HG03103 (cell line): ENCODE measurements at regions not wholly inside any gene's neighbourhood (a gene's known extent, or its start where the extent isn't known, plus 50 kb on each side); places are given as distances from the start of the nearest gene placed in this dataset.

Experiments used
- ATAC-seq: cut with Tn5 transposase; IDR thresholded peaks from one replicate; pipeline ENCODE4 v1.9.1; 2021; ENCODE audit warnings: low read depth; ENCODE audit not compliant: unreplicated experiment

- ATAC-seq = no peak
These were observed 649.9 kb upstream of the NRXN1 start for GRCh38 chr2:51681854-51682253.

GRCh38 chr2:51673628-51674027, 641.7 kb upstream of the NRXN1 start:
- ATAC-seq = no peak

- no peak for ATAC-seq
These were observed 635.7 kb upstream of the NRXN1 start for GRCh38 chr2:51667679-51668078.

GRCh38 chr2:51662187-51662586, 630.3 kb upstream of the NRXN1 start:
- ATAC-seq = no peak

GRCh38 chr2:51657849-51658248, 625.9 kb upstream of the NRXN1 start:
- no peak for ATAC-seq

GRCh38 chr2:51650769-51651168, 618.8 kb upstream of the NRXN1 start:
- ATAC-seq = no peak

- no peak for ATAC-seq
These were observed 617.4 kb upstream of the NRXN1 start for GRCh38 chr2:51649366-51649765.

- ATAC-seq = no peak
These were observed 606.9 kb upstream of the NRXN1 start for GRCh38 chr2:51638811-51639210.

GRCh38 chr2:51633073-51633472, 601.1 kb upstream of the NRXN1 start:
- ATAC-seq = no peak

GRCh38 chr2:51629406-51629805, 597.5 kb upstream of the NRXN1 start:
- ATAC-seq = no peak

GRCh38 chr2:51628917-51629316, 597.0 kb upstream of the NRXN1 start:
- ATAC-seq = no peak

GRCh38 chr2:51624995-51625394, 593.1 kb upstream of the NRXN1 start:
- no peak for ATAC-seq

GRCh38 chr2:51620796-51621195, 588.9 kb upstream of the NRXN1 start:
- ATAC-seq = no peak

GRCh38 chr2:51619961-51620360, 588.0 kb upstream of the NRXN1 start:
- no peak for ATAC-seq

- no peak for ATAC-seq
These were observed 580.5 kb upstream of the NRXN1 start for GRCh38 chr2:51612387-51612786.

GRCh38 chr2:51601706-51602105, 569.8 kb upstream of the NRXN1 start:
- no peak for ATAC-seq

- ATAC-seq = no peak
These were observed 565.2 kb upstream of the NRXN1 start for GRCh38 chr2:51597086-51597485.

GRCh38 chr2:51595836-51596235, 563.9 kb upstream of the NRXN1 start:
- ATAC-seq = no peak

GRCh38 chr2:51581636-51582267, 549.8 kb upstream of the NRXN1 start:
- no peak for ATAC-seq

GRCh38 chr2:51579412-51579811, 547.5 kb upstream of the NRXN1 start:
- ATAC-seq = no peak

- ATAC-seq = no peak
These were observed 543.2 kb upstream of the NRXN1 start for GRCh38 chr2:51575181-51575580.

GRCh38 chr2:51559026-51559425, 527.1 kb upstream of the NRXN1 start:
- ATAC-seq = no peak

- no peak for ATAC-seq
These were observed 521.5 kb upstream of the NRXN1 start for GRCh38 chr2:51553476-51553875.
